ENCODE measurements at regions not wholly inside any gene's neighbourhood (a gene's known extent, or its start where the extent isn't known, plus 50 kb on each side); places are given as distances from the start of the nearest gene placed in this dataset.
A peak's percentile ranks its signal among the peaks of the same experiment; 100 is the strongest.

DNA sequence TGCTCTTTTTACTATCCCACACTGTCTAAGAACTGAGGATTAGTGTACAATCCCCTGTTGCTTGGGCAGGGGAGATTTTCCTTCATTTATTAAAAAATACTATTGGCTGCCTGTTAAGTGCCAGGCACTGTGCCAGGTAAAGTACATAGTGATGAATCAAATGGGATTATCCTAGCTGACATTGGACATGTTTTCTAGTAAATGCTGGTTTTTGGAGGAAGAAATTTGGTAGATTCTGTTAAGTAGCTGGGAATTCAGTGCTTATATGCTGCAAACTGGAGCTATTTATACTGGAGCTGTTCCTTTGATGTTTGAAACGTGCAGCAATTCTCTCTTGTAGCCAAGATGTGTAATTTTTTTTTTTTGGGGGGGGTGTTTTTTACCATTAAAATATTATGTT is 299.6 kb downstream of the EMP1 start:
- no peaks in the 10 kb centered on the region for H3K27me3 ChIP-seq
- no peaks in the 10 kb centered on the region for H3K9me3 ChIP-seq (replicated peaks in 1 of 11)
- no peaks in the 10 kb centered on the region for H4K20me1 ChIP-seq
- no peaks in the 10 kb centered on the region for H3K4me1 ChIP-seq
- no peak overlapping the region for H3K27ac ChIP-seq
- H3K4me2 ChIP-seq: no peak overlapping the region
- H3K9ac ChIP-seq: no peak overlapping the region
- TF ChIP-seq Cebpa-rat (IDR thresholded peaks at IDR 0.05): no peak
- no peak overlapping the region for H3K4me3 ChIP-seq
- no peaks in the 10 kb centered on the region for H3K36me3 ChIP-seq

DNA sequence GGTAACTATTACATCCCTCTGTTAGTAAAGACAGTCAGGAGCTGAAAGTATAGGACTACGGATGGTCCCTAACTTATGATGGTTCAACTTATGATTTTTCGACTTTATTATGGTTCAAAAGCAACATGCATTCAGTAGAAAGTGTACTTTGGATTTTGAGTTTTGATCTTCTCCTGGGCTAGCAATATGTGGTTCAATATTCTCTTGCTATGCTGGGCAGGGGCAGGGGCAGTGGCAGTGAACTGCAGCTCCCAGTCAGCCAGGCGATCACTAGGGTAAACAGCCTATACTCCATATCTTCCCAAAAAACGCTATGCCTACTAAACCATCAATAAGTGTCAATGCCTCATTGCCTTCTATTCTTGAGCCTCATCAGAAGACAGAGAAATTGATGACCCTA is 292.7 kb downstream of the EMP1 start:
- no peaks in the 10 kb centered on the region for H3K36me3 ChIP-seq
- no peak overlapping the region for H3K4me3 ChIP-seq
- no peaks in the 10 kb centered on the region for H3K9me3 ChIP-seq (replicated peaks in 1 of 11)
- H3K27me3 ChIP-seq: no peaks in the 10 kb centered on the region
- no peaks in the 10 kb centered on the region for H3K4me1 ChIP-seq
- no peak overlapping the region for H3K4me2 ChIP-seq
- no peak for TF ChIP-seq Cebpa-rat (IDR thresholded peaks at IDR 0.05)
- no peak overlapping the region for H3K27ac ChIP-seq
- H3K9ac ChIP-seq: no peak overlapping the region
- H4K20me1 ChIP-seq: no peaks in the 10 kb centered on the region

DNA sequence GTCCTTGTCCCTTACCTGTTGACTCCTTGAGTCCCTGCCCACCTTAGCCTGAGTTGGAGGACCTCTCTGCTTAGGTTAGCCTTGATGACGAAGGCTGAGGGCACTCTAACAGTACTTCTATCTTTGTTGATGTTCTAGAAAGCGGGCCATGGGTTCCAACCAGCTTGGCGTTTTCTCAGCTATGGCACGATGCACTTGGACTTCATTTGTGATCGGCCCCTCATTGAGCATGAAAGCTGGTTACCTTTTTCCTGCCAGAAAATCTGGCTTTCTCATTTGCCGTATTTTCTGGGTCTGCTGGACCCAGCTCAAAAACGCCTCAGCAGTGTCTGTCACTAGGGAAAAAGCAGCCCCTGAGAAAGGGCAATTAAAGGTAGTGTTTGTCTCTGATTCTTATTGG is 290.8 kb downstream of the EMP1 start:
- Histone ChIP-seq H3K9ac (no peak overlapping the region), H3K4me2 (no peak overlapping the region), H3K36me3 (no peaks in the 10 kb centered on the region), H3K9me3 (replicated peaks in 1 of 11) (no peaks in the 10 kb centered on the region), H4K20me1 (no peaks in the 10 kb centered on the region), H3K4me1 (no peaks in the 10 kb centered on the region), H3K27ac (no peak overlapping the region), H3K27me3 (no peaks in the 10 kb centered on the region), H3K4me3 (no peak overlapping the region)
- TF ChIP-seq Cebpa-rat (IDR thresholded peaks at IDR 0.05): no peak

DNA sequence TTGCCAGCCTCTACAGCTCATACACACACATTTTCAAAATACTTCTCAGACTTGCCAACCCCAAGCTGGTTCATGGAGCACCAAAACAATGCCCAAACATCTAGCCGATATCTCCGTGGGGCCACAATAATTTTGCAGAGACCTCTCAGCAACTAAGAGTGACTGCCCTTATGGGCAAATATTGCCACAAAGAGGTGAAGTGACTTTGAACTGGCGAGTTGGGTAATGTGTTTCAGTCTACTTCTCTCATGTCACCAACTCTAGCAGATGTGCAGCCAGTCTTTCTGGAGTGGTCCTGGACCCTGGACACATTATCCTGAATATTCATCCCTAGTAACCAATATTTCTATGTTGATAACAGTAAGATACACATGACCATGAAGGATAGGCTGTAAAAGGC is 290.3 kb downstream of the EMP1 start:
- Histone ChIP-seq H3K4me2 (no peak overlapping the region), H3K36me3 (no peaks in the 10 kb centered on the region), H3K27ac (no peak overlapping the region), H3K4me1 (no peaks in the 10 kb centered on the region), H4K20me1 (no peaks in the 10 kb centered on the region), H3K27me3 (no peaks in the 10 kb centered on the region), H3K9ac (no peak overlapping the region), H3K4me3 (no peak overlapping the region), H3K9me3 (replicated peaks in 1 of 11) (no peaks in the 10 kb centered on the region)
- TF ChIP-seq Cebpa-rat (IDR thresholded peaks at IDR 0.05): no peak

DNA sequence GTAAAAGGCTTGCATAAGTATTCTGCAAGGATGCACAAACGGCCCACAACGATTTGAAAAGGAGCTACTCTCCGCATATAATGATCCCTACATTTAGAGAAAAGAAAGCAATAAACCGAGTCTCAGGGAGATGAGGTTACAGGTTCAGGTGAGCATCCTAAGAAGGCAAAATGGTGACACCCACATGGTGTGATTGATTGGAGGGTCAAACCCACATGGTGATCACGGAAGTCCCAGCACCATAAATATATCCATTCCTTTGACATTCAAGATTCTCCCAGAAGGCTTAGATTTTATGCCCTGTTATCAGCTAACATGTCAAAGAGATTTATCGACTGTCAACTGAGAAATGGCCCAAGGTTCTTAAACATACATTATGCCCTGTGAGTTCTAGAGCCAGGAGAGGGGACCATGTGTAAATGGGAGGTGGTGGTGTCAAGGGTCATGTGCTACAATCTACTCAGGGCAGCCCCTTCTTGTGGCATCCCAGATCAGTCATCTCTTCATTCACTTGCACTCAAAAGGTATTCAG is 282.2 kb downstream of the EMP1 start:
- Histone ChIP-seq H3K9ac (no peak overlapping the region), H3K4me2 (no peak overlapping the region), H3K27me3 (no peaks in the 10 kb centered on the region)

DNA sequence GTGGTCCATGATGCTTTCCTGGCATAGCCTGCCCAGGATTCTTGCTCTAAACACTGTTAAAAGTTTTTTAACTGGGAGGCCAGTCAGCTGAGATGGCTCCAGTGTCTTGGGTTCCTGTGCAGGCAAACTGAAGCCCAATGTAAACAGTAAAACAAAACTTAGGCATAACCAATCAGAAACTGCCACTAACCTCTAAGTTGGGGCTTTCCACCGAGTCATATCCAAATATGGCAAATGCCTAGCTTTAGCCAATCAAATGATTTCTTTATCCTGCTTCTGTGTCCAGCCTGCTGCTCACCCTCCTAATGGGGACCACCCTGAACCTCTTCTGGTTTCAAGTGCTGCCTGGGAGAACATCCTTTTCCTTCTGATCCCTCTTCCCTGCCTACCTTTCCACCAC is 277.9 kb downstream of the EMP1 start:
- Histone ChIP-seq H3K27me3 (no peaks in the 10 kb centered on the region), H3K9ac (no peak overlapping the region), H3K27ac (no peak overlapping the region), H3K4me1 (peaks cover 0 to 8% (median 0%) of the 10 kb centered on the region in 10 experiments; a peak in 4 of 20 replicates), H3K9me3 (replicated peaks in 1 of 11) (no peaks in the 10 kb centered on the region), H3K36me3 (no peaks in the 10 kb centered on the region), H3K4me2 (no peak overlapping the region), H3K4me3 (no peak overlapping the region), H4K20me1 (no peaks in the 10 kb centered on the region)
- TF ChIP-seq Cebpa-rat (IDR thresholded peaks at IDR 0.05): no peak

More for the DNA sequence above, 282.2 kb downstream of the EMP1 start:
- no peaks in the 10 kb centered on the region for H3K36me3 ChIP-seq
- H3K4me3 ChIP-seq: no peak overlapping the region
- TF ChIP-seq Cebpa-rat (IDR thresholded peaks at IDR 0.05): no peak
- no peaks in the 10 kb centered on the region for H3K4me1 ChIP-seq
- H3K9me3 ChIP-seq (replicated peaks in 1 of 11): no peaks in the 10 kb centered on the region
- H3K27ac ChIP-seq: no peak overlapping the region
- H4K20me1 ChIP-seq: no peaks in the 10 kb centered on the region

DNA sequence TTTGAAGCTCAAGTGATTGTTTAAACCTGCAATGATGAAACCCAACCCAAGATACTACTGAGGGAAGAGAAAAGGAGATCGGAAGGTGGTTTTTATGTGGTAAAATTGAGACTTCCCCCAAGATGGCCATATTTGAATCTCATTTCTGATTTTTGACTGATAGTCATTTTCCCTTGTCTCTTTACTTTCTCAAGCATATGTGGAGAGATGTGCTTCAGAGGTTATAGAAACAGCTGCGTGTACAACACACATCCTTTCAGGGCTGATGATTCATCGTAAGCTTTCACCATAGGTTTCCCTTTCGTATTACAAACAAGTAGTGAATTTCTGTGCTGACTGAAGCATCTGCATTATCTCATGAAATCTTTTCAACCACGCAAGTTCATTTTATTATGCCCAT is 276.2 kb downstream of the EMP1 start:
- H3K4me3 ChIP-seq: no peak overlapping the region
- no peaks in the 10 kb centered on the region for H4K20me1 ChIP-seq
- no peaks in the 10 kb centered on the region for H3K9me3 ChIP-seq (replicated peaks in 1 of 11)
- H3K27ac ChIP-seq: no peak overlapping the region; a peak in 2 of 22 replicates
- no peaks in the 10 kb centered on the region for H3K36me3 ChIP-seq
- peak overlapping the region in 1 of 11 experiments; percentile 1; a peak in 1 of 22 replicates for H3K4me2 ChIP-seq
- no peak overlapping the region for H3K9ac ChIP-seq
- no peaks in the 10 kb centered on the region for H3K27me3 ChIP-seq
- no peak for TF ChIP-seq Cebpa-rat (IDR thresholded peaks at IDR 0.05)
- peaks cover 0 to 8% (median 0%) of the 10 kb centered on the region in 10 experiments; a peak in 4 of 20 replicates for H3K4me1 ChIP-seq

DNA sequence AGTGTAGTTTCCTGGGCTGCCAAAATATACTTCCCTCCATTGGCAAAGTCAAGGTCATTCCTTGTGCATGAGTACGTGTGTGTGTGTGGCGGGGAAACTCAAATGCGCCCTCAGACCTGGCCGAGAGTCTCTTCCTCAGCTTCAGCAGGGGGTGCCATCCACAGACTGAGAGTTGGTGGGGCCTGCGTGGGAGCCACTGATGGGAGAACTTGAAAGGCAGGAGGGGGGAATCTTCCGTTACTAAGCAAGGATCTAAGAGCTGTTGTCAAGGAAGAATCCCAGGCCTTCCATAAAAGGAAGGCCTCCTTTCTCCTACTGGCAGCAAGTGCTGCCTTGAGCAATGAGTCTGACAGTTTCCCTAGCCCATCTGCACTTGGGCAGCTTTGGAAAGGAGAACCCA is 274.9 kb downstream of the EMP1 start:
- Histone ChIP-seq H3K4me3 (no peak overlapping the region), H3K36me3 (no peaks in the 10 kb centered on the region), H3K9me3 (replicated peaks in 1 of 11) (no peaks in the 10 kb centered on the region), H3K27ac (no peak overlapping the region), H3K27me3 (no peaks in the 10 kb centered on the region), H3K4me2 (no peak overlapping the region), H3K4me1 (peaks cover 0 to 8% (median 0%) of the 10 kb centered on the region in 10 experiments; a peak in 4 of 20 replicates), H4K20me1 (no peaks in the 10 kb centered on the region), H3K9ac (no peak overlapping the region)
- no peak for TF ChIP-seq Cebpa-rat (IDR thresholded peaks at IDR 0.05)

DNA sequence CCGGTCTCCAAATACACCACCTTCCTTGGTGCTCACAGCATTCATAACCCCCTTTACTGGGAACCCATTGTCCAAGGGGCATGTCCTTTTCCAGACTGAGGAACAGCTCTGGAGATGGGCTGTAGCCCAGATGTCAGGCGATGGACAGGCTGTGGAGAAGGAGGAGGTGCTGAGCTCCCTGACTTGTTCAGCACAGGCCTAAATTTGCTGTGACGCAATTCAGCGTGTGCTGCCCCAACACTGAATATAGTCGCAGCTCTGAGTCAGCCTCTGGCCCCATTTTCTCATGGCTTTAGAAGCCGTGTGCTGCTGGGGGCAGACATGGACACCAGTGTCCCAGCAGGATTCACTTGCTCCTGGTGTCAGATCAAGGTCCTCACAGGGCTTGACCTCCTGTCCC is 269.1 kb downstream of the EMP1 start:
- H3K9me3 ChIP-seq (replicated peaks in 1 of 11): no peaks in the 10 kb centered on the region
- no peaks in the 10 kb centered on the region for H3K27me3 ChIP-seq
- TF ChIP-seq Cebpa-rat (IDR thresholded peaks at IDR 0.05): no peak

DNA sequence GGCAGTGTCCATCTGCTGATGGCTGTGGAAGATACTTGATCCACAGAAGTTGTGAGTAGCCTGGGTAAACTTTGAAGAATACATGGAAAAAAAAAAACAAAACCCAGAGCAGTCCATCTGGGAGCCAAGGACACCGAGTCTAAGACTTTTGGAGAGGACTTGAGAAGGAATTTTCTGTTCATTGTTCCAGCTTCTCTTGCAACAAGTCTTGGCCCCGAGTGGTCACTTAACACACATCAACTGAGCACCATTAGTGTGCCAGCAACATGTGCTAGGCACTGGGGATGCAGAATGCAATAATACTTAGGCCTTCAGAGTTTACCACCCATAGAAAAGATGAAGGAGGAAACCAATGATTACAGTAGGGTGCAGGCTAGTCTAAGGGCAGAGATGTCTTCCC is 266.7 kb downstream of the EMP1 start:
- no peak overlapping the region for H3K9ac ChIP-seq
- H3K9me3 ChIP-seq (replicated peaks in 1 of 11): no peaks in the 10 kb centered on the region
- H3K27me3 ChIP-seq: no peaks in the 10 kb centered on the region
- H3K36me3 ChIP-seq: no peaks in the 10 kb centered on the region
- TF ChIP-seq Cebpa-rat (IDR thresholded peaks at IDR 0.05): no peak
- no peak overlapping the region for H3K27ac ChIP-seq
- H4K20me1 ChIP-seq: no peaks in the 10 kb centered on the region
- no peak overlapping the region for H3K4me2 ChIP-seq
- no peak overlapping the region for H3K4me3 ChIP-seq
- no peaks in the 10 kb centered on the region for H3K4me1 ChIP-seq

More for the DNA sequence above, 269.1 kb downstream of the EMP1 start:
- Histone ChIP-seq H3K36me3 (no peaks in the 10 kb centered on the region), H3K4me2 (no peak overlapping the region), H3K4me3 (no peak overlapping the region), H3K27ac (no peak overlapping the region), H3K9ac (no peak overlapping the region), H3K4me1 (no peaks in the 10 kb centered on the region), H4K20me1 (no peaks in the 10 kb centered on the region)

Data from BLaER1 treated with 17β-estradiol and CSF1 and Interleukin-3, amounts not matched to agents 10 nM and 100 nM (cell line).